ENCODE measurements at regions not wholly inside any gene's neighbourhood (a gene's known extent, or its start where the extent isn't known, plus 50 kb on each side); places are given as distances from the start of the nearest gene placed in this dataset.

DNA sequence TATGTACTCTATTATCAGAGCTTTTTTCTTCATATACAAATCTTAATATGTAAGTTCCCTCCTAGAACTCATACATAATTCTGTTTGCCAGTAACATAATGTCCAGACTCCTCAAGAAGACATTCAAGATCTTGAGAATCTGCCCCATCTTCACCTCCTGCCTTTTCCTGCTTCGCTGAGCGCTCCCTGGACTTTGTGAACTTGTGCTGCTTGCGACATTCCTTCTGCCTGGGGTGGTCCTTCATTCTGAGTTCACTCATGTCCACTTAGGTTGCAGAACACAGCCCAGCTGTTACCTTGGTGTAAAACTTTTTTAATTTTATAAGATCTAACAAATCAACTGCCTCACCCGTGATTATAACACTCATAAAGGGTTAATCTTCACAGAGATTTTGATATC lies 478.5 kb upstream of the EPHA3 start:
- TF ChIP-seq, protein P1, sequence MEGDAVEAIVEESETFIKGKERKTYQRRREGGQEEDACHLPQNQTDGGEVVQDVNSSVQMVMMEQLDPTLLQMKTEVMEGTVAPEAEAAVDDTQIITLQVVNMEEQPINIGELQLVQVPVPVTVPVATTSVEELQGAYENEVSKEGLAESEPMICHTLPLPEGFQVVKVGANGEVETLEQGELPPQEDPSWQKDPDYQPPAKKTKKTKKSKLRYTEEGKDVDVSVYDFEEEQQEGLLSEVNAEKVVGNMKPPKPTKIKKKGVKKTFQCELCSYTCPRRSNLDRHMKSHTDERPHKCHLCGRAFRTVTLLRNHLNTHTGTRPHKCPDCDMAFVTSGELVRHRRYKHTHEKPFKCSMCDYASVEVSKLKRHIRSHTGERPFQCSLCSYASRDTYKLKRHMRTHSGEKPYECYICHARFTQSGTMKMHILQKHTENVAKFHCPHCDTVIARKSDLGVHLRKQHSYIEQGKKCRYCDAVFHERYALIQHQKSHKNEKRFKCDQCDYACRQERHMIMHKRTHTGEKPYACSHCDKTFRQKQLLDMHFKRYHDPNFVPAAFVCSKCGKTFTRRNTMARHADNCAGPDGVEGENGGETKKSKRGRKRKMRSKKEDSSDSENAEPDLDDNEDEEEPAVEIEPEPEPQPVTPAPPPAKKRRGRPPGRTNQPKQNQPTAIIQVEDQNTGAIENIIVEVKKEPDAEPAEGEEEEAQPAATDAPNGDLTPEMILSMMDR (tag by site-specific recombination; IDR thresholded peaks at IDR 0.05), result no peak
- no peak for TF ChIP-seq ZNF843 (tag by site-specific recombination; IDR thresholded peaks at IDR 0.05)
- TF ChIP-seq, protein P2, sequence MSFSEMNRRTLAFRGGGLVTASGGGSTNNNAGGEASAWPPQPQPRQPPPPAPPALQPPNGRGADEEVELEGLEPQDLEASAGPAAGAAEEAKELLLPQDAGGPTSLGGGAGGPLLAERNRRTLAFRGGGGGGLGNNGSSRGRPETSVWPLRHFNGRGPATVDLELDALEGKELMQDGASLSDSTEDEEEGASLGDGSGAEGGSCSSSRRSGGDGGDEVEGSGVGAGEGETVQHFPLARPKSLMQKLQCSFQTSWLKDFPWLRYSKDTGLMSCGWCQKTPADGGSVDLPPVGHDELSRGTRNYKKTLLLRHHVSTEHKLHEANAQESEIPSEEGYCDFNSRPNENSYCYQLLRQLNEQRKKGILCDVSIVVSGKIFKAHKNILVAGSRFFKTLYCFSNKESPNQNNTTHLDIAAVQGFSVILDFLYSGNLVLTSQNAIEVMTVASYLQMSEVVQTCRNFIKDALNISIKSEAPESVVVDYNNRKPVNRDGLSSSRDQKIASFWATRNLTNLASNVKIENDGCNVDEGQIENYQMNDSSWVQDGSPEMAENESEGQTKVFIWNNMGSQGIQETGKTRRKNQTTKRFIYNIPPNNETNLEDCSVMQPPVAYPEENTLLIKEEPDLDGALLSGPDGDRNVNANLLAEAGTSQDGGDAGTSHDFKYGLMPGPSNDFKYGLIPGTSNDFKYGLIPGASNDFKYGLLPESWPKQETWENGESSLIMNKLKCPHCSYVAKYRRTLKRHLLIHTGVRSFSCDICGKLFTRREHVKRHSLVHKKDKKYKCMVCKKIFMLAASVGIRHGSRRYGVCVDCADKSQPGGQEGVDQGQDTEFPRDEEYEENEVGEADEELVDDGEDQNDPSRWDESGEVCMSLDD (tag by site-specific recombination; IDR thresholded peaks at IDR 0.05), result no peak
- TF ChIP-seq ZNF341 (tag by site-specific recombination; IDR thresholded peaks at IDR 0.05; ENCODE audit: low read depth), result no peak
- TF ChIP-seq ZNF248 (tag by site-specific recombination; IDR thresholded peaks at IDR 0.05), result no peak
- TF ChIP-seq ZNF140 (tag by site-specific recombination; IDR thresholded peaks at IDR 0.05), result no peak
- no peak for TF ChIP-seq GLI2 (tag by site-specific recombination; IDR thresholded peaks at IDR 0.05; ENCODE audit: borderline replicate concordance, low read depth)
- no peak for TF ChIP-seq SALL2 (tag by site-specific recombination; IDR thresholded peaks at IDR 0.05; ENCODE audit: borderline replicate concordance)
- TF ChIP-seq ZEB2 (tag by site-specific recombination; IDR thresholded peaks at IDR 0.05), result no peak
- TF ChIP-seq FEZF1 (tag by site-specific recombination; IDR thresholded peaks at IDR 0.05), result no peak
- TF ChIP-seq MYNN (tag by site-specific recombination; IDR thresholded peaks at IDR 0.05; ENCODE audit: borderline replicate concordance), result no peak
- no peak for TF ChIP-seq ZNF660 (tag by site-specific recombination; IDR thresholded peaks at IDR 0.05)
- no peak for TF ChIP-seq SP2 (tag by site-specific recombination; IDR thresholded peaks at IDR 0.05)
- no peak for TF ChIP-seq ZNF76 (tag by site-specific recombination; IDR thresholded peaks at IDR 0.05; ENCODE audit: borderline replicate concordance, low read depth)

All from HEK293 (cell line).